COLO668 (cell line): ENCODE measurements at regions not wholly inside any gene's neighbourhood (a gene's known extent, or its start where the extent isn't known, plus 50 kb on each side); places are given as distances from the start of the nearest gene placed in this dataset.
"Not testable (repeated sequence)": the region's sequence is repeated elsewhere in the genome, so short reads cannot be mapped to it uniquely, and the experiment has no call there.

Source experiments
- DNase-seq: peaks from one replicate; lab custom pipeline; 2025; ENCODE audit not compliant: unreplicated experiment; lab: John Stamatoyannopoulos, UW

- no peak for DNase-seq
These were observed 325.8 kb upstream of the CCL2 start for GRCh38 chr17:33929181-33929724.

GRCh38 chr17:33931148-33931814, 323.8 kb upstream of the CCL2 start:
- DNase-seq = not testable (repeated sequence)

- DNase-seq = no peak
These were observed 322.1 kb upstream of the CCL2 start for GRCh38 chr17:33932996-33933395.

- DNase-seq = no peak
These were observed 321.5 kb upstream of the CCL2 start for GRCh38 chr17:33933576-33933975.

- DNase-seq = no peak
These were observed 320.4 kb upstream of the CCL2 start for GRCh38 chr17:33934696-33935095.

GRCh38 chr17:33935822-33936221, 319.3 kb upstream of the CCL2 start:
- no peak for DNase-seq

GRCh38 chr17:33936764-33937163, 318.3 kb upstream of the CCL2 start:
- DNase-seq = no peak

GRCh38 chr17:33939959-33940358, 315.1 kb upstream of the CCL2 start:
- no peak for DNase-seq

GRCh38 chr17:33940769-33941370, 314.2 kb upstream of the CCL2 start:
- no peak for DNase-seq

GRCh38 chr17:33941744-33942143, 313.3 kb upstream of the CCL2 start:
- no peak for DNase-seq

- no peak for DNase-seq
These were observed 312.7 kb upstream of the CCL2 start for GRCh38 chr17:33942414-33942813.

- no peak for DNase-seq
These were observed 310.7 kb upstream of the CCL2 start for GRCh38 chr17:33944412-33944811.

- DNase-seq = no peak
These were observed 310.3 kb upstream of the CCL2 start for GRCh38 chr17:33944826-33945225.

GRCh38 chr17:33945646-33946546, 309.2 kb upstream of the CCL2 start:
- no peak for DNase-seq

GRCh38 chr17:33947762-33948161, 307.3 kb upstream of the CCL2 start:
- no peak for DNase-seq

GRCh38 chr17:33948309-33948708, 306.8 kb upstream of the CCL2 start:
- DNase-seq = no peak

- DNase-seq = peak; percentile 0
These were observed 306.0 kb upstream of the CCL2 start for GRCh38 chr17:33949100-33949499.

GRCh38 chr17:33950061-33950460, 305.0 kb upstream of the CCL2 start:
- no peak for DNase-seq

- no peak for DNase-seq
These were observed 302.7 kb upstream of the CCL2 start for GRCh38 chr17:33952425-33952824.

- no peak for DNase-seq
These were observed 300.5 kb upstream of the CCL2 start for GRCh38 chr17:33954597-33954996.

- DNase-seq = no peak
These were observed 299.6 kb upstream of the CCL2 start for GRCh38 chr17:33955461-33955860.

- not testable (repeated sequence) for DNase-seq
These were observed 296.0 kb upstream of the CCL2 start for GRCh38 chr17:33959098-33959497.
